ENCODE measurements at regions not wholly inside any gene's neighbourhood (a gene's known extent, or its start where the extent isn't known, plus 50 kb on each side); places are given as distances from the start of the nearest gene placed in this dataset.

- FAIRE-seq, result no peak
These were observed 207.8 kb upstream of the FAR2 start for GRCh38 chr12:28941248-28941647.

DNA sequence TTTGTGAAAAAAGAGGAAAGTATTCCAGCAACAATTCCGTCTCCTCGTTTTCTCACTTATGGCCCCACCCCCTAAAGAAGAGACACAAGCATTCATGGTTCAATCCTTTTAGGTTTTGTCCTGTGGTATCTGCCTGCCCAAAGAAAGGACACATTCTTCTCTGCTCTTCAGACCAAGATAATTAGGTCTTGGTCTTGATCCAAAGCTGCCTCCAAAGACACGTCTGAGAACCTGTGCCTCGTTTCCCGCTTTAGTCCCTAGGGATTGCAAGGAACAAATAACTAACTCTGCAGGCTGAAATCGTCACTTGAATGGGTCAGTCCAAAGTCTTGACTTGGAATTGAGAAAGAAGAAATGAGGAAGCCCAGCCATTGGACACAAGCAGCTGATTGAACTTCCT, 202.7 kb upstream of the FAR2 start:
- no peak for FAIRE-seq

DNA sequence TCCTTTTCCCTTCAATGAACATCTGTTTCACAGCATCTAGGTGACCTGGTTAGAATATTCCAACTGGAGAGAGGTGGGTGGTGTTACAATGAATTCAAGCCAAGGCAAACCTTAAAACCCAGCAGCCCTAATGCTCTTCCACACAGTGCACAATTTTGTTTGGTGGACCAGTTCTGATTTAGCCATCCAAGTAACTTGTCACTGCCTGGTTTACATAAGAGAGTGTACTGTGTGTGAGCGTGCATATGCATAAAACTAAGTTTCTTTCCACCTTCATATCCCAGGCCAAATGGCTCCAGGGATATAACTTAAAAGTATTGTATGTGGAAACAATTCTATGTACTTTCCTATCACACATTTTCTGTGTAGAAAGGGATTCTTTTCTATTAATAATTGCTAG, 200.4 kb upstream of the FAR2 start:
- FAIRE-seq, result no peak

GRCh38 chr12:28949184-28949583, 199.9 kb upstream of the FAR2 start:
- FAIRE-seq, result no peak

DNA sequence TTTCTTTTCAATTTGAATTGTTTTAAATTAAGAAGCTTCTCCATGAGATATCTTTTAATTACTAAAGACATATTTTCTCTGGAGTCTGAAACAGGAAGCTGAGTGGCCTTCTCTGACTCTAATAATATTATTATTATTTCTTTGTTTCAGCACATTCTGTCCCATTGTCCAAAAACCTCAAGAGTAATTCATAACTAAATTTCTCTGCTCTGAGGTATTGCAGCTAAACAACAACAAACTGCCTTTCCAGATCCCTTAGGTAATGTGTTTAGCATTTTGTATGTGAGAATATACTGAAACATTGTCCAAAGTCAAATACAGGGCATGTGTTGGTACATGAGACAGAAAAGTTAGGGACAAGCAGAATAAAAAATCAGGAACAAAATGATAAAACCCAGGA, 199.0 kb upstream of the FAR2 start:
- FAIRE-seq, result no peak

- FAIRE-seq, result no peak
These were observed 197.1 kb upstream of the FAR2 start for GRCh38 chr12:28951935-28952334.

DNA sequence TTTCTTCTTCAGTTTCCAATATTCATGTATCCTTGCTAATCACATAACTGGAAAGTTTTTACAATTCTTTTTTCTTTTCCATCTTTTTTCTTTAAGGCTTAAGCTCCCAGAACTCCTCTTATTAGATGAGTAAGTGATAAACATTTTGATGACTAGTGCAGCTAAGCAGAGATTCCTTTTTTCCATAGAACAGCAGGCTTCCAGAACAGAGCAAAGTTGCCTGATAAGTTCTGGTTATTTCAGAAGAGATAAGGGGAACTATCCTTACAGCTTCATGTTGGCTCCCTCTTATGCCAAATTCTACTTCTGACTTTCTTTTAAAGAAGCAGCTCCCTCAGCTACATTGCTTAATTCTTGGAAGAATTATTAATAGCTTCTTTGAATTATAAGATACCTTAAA, 194.7 kb upstream of the FAR2 start:
- FAIRE-seq, result no peak

GRCh38 chr12:28955491-28955890, 193.6 kb upstream of the FAR2 start:
- no peak for FAIRE-seq

- FAIRE-seq, result no peak
These were observed 193.1 kb upstream of the FAR2 start for GRCh38 chr12:28955931-28956330.

GRCh38 chr12:28958553-28959195, 190.4 kb upstream of the FAR2 start:
- no peak for FAIRE-seq

- no peak for FAIRE-seq
These were observed 187.1 kb upstream of the FAR2 start for GRCh38 chr12:28961948-28962384.

DNA sequence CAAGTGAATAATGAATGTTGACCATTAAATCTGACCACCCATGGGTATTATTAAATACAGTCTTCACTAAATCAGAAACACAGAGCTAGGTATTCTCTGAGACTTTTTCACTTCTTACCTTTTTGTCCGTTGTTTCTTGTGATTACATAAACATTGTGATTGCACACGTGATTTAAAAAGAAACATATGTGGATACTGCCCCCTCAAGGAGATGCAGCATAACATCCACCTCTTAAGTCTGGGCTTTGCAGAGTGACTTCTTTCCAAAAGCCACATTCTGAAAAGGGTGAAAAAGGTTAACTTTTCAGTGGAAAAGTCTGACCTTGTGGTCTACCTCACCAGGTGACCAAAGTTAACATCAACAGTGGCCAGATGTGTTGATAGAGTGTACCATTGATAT, 185.5 kb upstream of the FAR2 start:
- FAIRE-seq, result no peak

- FAIRE-seq, result no peak
These were observed 182.9 kb upstream of the FAR2 start for GRCh38 chr12:28966046-28966780.

DNA sequence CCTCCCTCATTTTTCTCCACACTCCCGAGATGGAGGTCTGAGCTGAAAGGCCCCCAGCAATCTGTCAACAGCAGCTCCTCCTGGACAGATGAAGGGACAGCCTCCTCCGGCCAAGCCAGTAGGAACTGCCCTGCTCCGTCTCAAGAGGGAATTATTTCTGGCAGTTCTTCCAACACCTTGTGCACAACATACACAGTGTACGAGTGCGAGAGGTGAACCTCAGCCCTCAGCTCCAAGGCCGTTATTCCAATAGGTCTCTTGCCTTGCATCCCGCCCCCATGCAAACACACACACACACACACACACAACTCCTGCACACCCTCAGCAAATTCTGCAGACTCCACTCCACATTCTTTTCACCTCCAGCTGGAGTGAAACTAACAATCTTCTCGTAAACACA, 181.7 kb upstream of the FAR2 start:
- FAIRE-seq, result no peak

DNA sequence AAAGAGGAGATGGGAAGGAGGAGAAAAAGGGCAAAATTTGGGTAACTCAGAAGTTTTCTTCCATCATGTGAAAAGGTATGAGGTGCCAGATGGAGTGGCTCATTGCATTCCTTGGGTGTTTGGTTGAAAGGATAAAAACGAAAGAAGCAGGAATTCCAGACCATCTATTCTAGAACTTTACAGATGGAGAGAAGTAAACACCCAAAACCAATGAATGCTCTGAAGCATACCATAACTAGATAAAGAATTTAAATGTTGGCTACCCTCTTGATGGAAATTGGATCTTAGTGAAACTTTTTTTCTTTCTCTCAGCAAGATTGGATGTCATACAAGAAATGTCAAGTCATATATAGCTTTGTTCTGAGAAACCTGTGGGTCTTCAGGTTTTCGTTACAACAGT, 175.6 kb upstream of the FAR2 start:
- FAIRE-seq, result no peak

DNA sequence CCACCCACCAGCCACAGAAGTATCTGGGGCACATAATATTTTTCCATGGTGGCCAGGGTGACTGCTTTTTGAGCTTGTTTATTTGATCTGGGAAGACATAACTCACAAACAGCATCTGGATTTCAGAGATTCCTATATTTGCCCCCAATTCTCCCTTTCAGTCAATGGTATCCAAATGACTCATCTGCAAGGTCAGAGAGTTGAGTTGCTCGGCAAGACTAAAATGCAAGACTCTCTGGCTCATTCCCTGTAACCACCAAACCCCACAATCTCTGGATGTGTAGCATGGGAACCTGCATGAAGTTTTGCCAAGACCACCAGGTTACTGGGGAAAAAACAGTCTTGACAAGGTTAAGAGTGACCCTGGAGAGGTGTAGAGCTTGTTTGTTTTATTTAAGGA, 174.9 kb upstream of the FAR2 start:
- FAIRE-seq, result no peak

- no peak for FAIRE-seq
These were observed 174.2 kb upstream of the FAR2 start for GRCh38 chr12:28974883-28975282.

GRCh38 chr12:28975564-28976340, 173.3 kb upstream of the FAR2 start:
- FAIRE-seq, result no peak

DNA sequence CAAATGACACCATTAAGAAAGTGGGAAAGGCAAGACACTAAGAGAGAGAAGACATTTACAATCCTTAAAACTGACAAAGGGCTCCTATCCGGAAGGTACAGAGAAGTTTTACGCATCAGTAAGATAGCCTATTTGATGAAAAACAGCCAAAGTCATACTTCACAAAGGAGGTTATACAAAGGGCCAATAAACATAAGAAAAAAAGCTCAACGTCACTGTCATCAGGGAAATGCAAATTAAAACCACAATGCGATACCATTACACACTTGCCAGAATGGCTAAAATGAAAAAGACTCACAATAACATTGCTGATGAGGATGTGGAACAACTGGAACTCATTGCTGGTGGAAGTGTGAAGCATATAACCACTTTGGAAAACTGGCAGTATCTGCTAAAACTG, 168.6 kb upstream of the FAR2 start:
- no peak for FAIRE-seq

DNA sequence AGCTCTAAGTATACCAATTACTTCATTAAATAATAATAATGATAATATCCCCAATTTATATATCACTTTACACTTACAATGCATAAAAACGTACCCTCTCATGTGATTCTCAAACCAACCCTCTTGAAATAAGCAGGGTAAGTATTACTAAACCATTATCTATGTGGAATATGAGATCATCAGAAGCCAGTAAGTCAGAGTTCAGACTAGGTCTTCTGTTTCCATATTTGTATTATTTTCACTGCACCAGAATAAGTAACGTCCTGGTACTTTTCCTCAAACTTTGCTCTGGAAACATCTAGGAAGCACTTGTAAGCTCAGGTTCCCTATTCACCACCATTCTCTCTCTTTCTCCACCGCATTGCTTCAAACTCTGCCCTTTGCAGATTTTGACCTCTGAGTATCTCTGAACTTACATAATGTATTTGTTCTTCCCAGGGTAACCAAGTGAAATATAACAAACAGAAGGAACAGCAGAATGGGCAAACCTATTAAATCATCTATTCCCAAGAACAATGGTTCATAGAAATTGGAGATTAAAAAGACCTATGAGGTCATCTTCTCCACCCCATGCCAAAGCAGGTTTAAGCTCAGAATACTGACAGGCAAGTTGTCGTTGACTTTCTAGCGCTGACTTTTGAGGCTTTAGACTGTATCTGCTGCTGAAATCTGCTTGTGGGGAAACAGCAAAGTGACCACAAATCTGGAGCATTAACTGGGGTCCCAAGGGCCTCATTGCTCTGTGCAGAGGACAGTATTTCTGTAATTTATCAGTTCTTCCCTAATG, 161.3 kb upstream of the FAR2 start:
- no peak for FAIRE-seq

DNA sequence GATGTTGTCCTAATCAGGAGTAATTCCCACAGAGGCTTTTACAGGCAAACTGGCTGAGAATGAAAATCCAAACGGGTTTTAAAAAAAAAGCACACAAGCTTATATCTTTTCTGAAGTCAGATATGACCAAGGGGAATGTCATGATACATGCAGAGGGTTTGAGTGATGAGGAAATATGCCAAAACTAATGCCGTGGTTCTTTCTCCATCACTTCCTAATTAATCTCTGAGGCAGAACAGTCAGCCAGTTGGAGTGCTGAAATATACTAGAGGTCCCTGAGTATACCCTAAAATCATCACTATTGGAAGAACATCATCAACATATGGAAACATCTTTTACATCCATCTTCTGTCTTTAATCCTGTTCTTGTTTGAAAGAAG, 160.8 kb upstream of the FAR2 start:
- FAIRE-seq, result no peak

DNA sequence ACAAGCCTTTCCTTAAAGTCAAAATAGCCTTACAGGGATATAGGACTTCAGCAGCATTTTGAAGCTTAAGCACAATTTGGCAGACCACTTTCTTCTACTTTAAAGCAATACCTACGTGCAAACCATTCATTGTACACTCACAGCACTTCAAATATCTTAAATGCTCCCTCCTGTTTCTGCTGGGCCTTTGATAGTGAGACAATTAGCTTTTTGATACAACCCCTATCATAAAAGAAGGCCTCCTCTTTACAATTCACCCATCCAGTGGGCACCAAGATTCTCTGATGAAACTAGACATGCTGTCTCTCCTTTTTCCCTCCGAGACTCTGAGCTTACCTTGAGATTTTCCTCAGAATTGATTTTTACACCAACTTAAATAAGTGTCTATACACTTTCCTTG, 157.5 kb upstream of the FAR2 start:
- no peak for FAIRE-seq

DNA sequence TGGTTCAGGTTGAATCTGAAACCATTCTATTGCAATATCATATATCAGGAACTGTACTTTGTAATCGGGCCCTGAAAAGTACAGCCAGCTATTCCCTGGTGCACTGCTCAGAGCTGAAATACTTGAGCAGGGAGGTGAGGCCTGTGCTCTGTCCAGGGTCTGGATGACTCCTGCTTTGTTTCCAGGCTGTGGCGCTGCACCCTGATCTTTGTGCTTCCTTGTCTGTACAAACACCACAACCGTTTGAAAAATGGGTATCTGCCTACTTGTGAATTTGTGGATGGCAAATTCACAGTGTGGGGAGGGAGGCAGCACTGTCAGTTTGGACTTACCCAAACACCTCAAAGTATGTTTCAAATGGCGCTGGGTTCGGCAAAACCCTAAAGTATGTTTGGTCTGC, 155.4 kb upstream of the FAR2 start:
- no peak for FAIRE-seq

Measured in colon (tissue), 2 donors.